B cell (primary cell): ENCODE measurements at regions not wholly inside any gene's neighbourhood (a gene's known extent, or its start where the extent isn't known, plus 50 kb on each side); places are given as distances from the start of the nearest gene placed in this dataset.

ENCODE experiments used
- ATAC-seq: fragments of 200-7000 bp; cut with Tn5 transposase; one replicate; pipeline ENCODE4 v1.10.0; 2021; ENCODE audit warnings: low read depth, mild to moderate bottlenecking, moderate number of reproducible peaks, moderate library complexity
- CTCF ChIA-PET: fragments of 350-600 bp; sonication (Branson Sonifier 250); formaldehyde crosslinking; loops from one replicate; lab custom pipeline; 2021; ENCODE audit warnings: antibody characterized with exemption, inconsistent platforms; lab: Charles Lee
- POLR2A ChIA-PET: fragments of 350-600 bp; sonication (Branson Sonifier 250); formaldehyde crosslinking; loops from one replicate; lab custom pipeline; 2021; ENCODE audit warnings: antibody characterized with exemption; lab: Charles Lee
- DNase-seq: peaks from one replicate; pipeline ENCODE4 v3.0.0; 2013
- H2AFZ ChIP-seq: 2 replicates; pipeline ENCODE4 v1.6.1; 2012; ENCODE audit warnings: mild to moderate bottlenecking, low read depth, low read length; ENCODE audit not compliant: insufficient read depth, poor library complexity, severe bottlenecking
- H3K27ac ChIP-seq, 2 donors: 1 replicate in 1 of 2; 2 replicates in 1 of 2; pipeline ENCODE4 v1.5.1; 2012 to 2013; ENCODE audit warnings: low read length in 2 of 2, mild to moderate bottlenecking in 2 of 2, moderate library complexity in 1 of 2
- H3K27me3 ChIP-seq, 4 experiments: fragments of 200-600 bp in 1 of 4; sonication (generic) in 1 of 4; replicated peaks in 1 of 4; 1 replicate in 2 of 4; 2 replicates in 2 of 4; pipeline versions ENCODE4 v1.6.1 to v1.7.0; 2013 to 2016; ENCODE audit warnings: low read length in 3 of 4, mild to moderate bottlenecking in 2 of 4, mixed read lengths in 1 of 4, moderate library complexity in 1 of 4; ENCODE audit not compliant: insufficient read depth in 4 of 4, control insufficient read depth in 3 of 4; ENCODE audit errors: control extremely low read depth in 1 of 4
- H3K36me3 ChIP-seq, 2 experiments: replicated peaks in 1 of 2; 1 replicate in 1 of 2; 2 replicates in 1 of 2; pipeline versions ENCODE4 v1.6.1 to v1.7.1; 2013; ENCODE audit warnings: low read length in 1 of 2; ENCODE audit not compliant: insufficient read depth in 2 of 2, control insufficient read depth in 1 of 2; ENCODE audit errors: control extremely low read depth in 1 of 2, extremely low read depth in 1 of 2
- H3K4me1 ChIP-seq, 2 donors: fragments of 200-600 bp in 1 of 2; sonication (generic) in 1 of 2; 1 replicate in 1 of 2; 2 replicates in 1 of 2; pipeline versions ENCODE4 v1.5.1 to v1.6.1; 2013 to 2017; ENCODE audit warnings: low read length in 2 of 2; ENCODE audit not compliant: control insufficient read depth in 2 of 2, insufficient read depth in 2 of 2
- H3K4me2 ChIP-seq: replicated peaks from 2 replicates; pipeline ENCODE3; 2012; ENCODE audit warnings: mild to moderate bottlenecking, low read depth, low read length; ENCODE audit not compliant: poor library complexity, severe bottlenecking
- H3K4me3 ChIP-seq, 5 experiments: fragments of 200-600 bp in 1 of 5; sonication (generic) in 1 of 5; 1 replicate in 3 of 5; 2 replicates in 2 of 5; pipeline versions ENCODE4 v1.5.1 to v1.7.0; 2011 to 2016; ENCODE audit warnings: low read length in 4 of 5, mild to moderate bottlenecking in 4 of 5, low read depth in 2 of 5, control low read depth in 1 of 5, moderate library complexity in 1 of 5; ENCODE audit not compliant: insufficient read depth in 1 of 5; ENCODE audit errors: control extremely low read depth in 1 of 5, extremely low read depth in 1 of 5
- H3K79me2 ChIP-seq: fragments of 200-600 bp; sonication (generic); one replicate; pipeline ENCODE4 v1.6.0; 2016; ENCODE audit warnings: low read length; ENCODE audit not compliant: control insufficient read depth, insufficient read depth
- H3K9ac ChIP-seq: fragments of 200-600 bp; sonication (generic); 2 replicates; pipeline ENCODE4 v1.6.1; 2017; ENCODE audit warnings: mild to moderate bottlenecking, low read length, moderate library complexity
- H3K9me3 ChIP-seq, 3 donors: one replicate each; pipeline versions ENCODE4 v1.6.1 to v1.7.1; 2013; ENCODE audit warnings: low read length in 2 of 3; ENCODE audit not compliant: control insufficient read depth in 2 of 3, insufficient read depth in 1 of 3; ENCODE audit errors: control extremely low read depth in 1 of 3
- H4K20me1 ChIP-seq: 2 replicates; pipeline ENCODE4 v1.6.0; 2012; ENCODE audit warnings: mild to moderate bottlenecking, low read length; ENCODE audit not compliant: insufficient read depth, control insufficient read depth, poor library complexity, severe bottlenecking
- H3K27ac Mint-ChIP-seq: one replicate; pipeline ENCODE4 v1.8.0; 2021; ENCODE audit warnings: mixed read lengths
- H3K27me3 Mint-ChIP-seq: one replicate; pipeline ENCODE4 v1.8.0; 2021; ENCODE audit warnings: mixed read lengths
- H3K4me1 Mint-ChIP-seq: one replicate; pipeline ENCODE4 v1.8.0; 2021; ENCODE audit warnings: mixed read lengths
- H3K4me3 Mint-ChIP-seq: one replicate; pipeline ENCODE4 v1.8.0; 2021; ENCODE audit warnings: mixed read lengths
- H3K9me3 Mint-ChIP-seq: one replicate; pipeline ENCODE4 v1.8.0; 2022; ENCODE audit warnings: mixed read lengths; ENCODE audit not compliant: insufficient read depth
- EZH2 ChIP-seq: IDR thresholded peaks from 2 replicates; pipeline ENCODE4 v1.6.1; 2012; ENCODE audit warnings: borderline replicate concordance, low read depth, mild to moderate bottlenecking, moderate library complexity, low read length; ENCODE audit not compliant: insufficient read depth, poor library complexity, severe bottlenecking
- WGBS: methylation state at CpG from one replicate; pipeline ENCODE4 v1.1.5; 2013; ENCODE audit warnings: missing lambda C conversion rate; ENCODE audit not compliant: insufficient coverage; 5-methylcytosine and 5-hydroxymethylcytosine counted together
- intact Hi-C: fragments of 100-400 bp; cut with micrococcal nuclease; formaldehyde crosslinking; loops from one replicate; pipeline ENCODE4 v1.10.0; 2022
- TF ChIP-seq, protein P1 (sequence below): fragments of 200-600 bp; IDR thresholded peaks from one replicate; pipeline ENCODE4 v1.8.0; 2022; ENCODE audit warnings: antibody characterized with exemption, mild to moderate bottlenecking

GRCh38 chr5:146971401-146971800 lies 92.8 kb upstream of the PPP2R2B start:
- no peaks in the 10 kb centered on the region for H3K9me3 ChIP-seq
- no peak for DNase-seq
- Mint-ChIP-seq H3K27ac (no peak overlapping the region), H3K27me3 (no peaks in the 10 kb centered on the region), H3K4me3 (no peak overlapping the region), H3K4me1 (no peaks in the 10 kb centered on the region), H3K9me3 (no peaks in the 10 kb centered on the region)
- H3K27me3 ChIP-seq: no peaks in the 10 kb centered on the region
- no peak overlapping the region for H3K4me3 ChIP-seq
- ChIA-PET POLR2A (no interaction called here), CTCF (no interaction called here)
- ATAC-seq: no peak
- no peak for TF ChIP-seq EZH2
- TF ChIP-seq, protein P1, sequence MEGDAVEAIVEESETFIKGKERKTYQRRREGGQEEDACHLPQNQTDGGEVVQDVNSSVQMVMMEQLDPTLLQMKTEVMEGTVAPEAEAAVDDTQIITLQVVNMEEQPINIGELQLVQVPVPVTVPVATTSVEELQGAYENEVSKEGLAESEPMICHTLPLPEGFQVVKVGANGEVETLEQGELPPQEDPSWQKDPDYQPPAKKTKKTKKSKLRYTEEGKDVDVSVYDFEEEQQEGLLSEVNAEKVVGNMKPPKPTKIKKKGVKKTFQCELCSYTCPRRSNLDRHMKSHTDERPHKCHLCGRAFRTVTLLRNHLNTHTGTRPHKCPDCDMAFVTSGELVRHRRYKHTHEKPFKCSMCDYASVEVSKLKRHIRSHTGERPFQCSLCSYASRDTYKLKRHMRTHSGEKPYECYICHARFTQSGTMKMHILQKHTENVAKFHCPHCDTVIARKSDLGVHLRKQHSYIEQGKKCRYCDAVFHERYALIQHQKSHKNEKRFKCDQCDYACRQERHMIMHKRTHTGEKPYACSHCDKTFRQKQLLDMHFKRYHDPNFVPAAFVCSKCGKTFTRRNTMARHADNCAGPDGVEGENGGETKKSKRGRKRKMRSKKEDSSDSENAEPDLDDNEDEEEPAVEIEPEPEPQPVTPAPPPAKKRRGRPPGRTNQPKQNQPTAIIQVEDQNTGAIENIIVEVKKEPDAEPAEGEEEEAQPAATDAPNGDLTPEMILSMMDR: no peak
- H2AFZ ChIP-seq: no peak overlapping the region
- WGBS: no CpG with 5 or more reads among the region's 2 CpGs
- no peaks in the 10 kb centered on the region for H3K4me1 ChIP-seq
- intact Hi-C loops: no loop called here
- H4K20me1 ChIP-seq: no peaks in the 10 kb centered on the region
- no peaks in the 10 kb centered on the region for H3K36me3 ChIP-seq
- no peaks in the 10 kb centered on the region for H3K79me2 ChIP-seq
- no peak overlapping the region for H3K4me2 ChIP-seq
- no peak overlapping the region for H3K9ac ChIP-seq
- H3K27ac ChIP-seq: no peak overlapping the region

- H3K9me3 Mint-ChIP-seq: peaks cover 11% of the 10 kb centered on the region
- no CpG with 5 or more reads among the region's 1 CpG for WGBS
- CTCF ChIA-PET: interaction anchor here (1.1 kb wide), 1 partner anchor 21 kb away, joined by 5 read pairs; no protein-coding TSS in a partner anchor
Observed at GRCh38 chr5:146986469-146986868, 107.9 kb upstream of the PPP2R2B start.

More at GRCh38 chr5:146986469-146986868, 107.9 kb upstream of the PPP2R2B start:
- POLR2A ChIA-PET: no interaction called here
- Histone ChIP-seq H3K27me3 (no peaks in the 10 kb centered on the region), H3K79me2 (no peaks in the 10 kb centered on the region), H3K27ac (no peak overlapping the region), H3K4me3 (no peak overlapping the region), H3K4me2 (no peak overlapping the region), H3K4me1 (no peaks in the 10 kb centered on the region), H3K9me3 (peaks cover 0 to 3% (median 2%) of the 10 kb centered on the region in 3 donors), H2AFZ (no peak overlapping the region), H3K36me3 (no peaks in the 10 kb centered on the region), H3K9ac (no peak overlapping the region), H4K20me1 (no peaks in the 10 kb centered on the region)
- H3K4me3 Mint-ChIP-seq: no peak overlapping the region
- no peak overlapping the region for H3K27ac Mint-ChIP-seq
- no peaks in the 10 kb centered on the region for H3K4me1 Mint-ChIP-seq
- ATAC-seq (no peak), DNase-seq (no peak)
- intact Hi-C loops: no loop called here
- TF ChIP-seq, protein P1: no peak
- no peak for TF ChIP-seq EZH2
- no peaks in the 10 kb centered on the region for H3K27me3 Mint-ChIP-seq
